ENCODE measurements at regions not wholly inside any gene's neighbourhood (a gene's known extent, or its start where the extent isn't known, plus 50 kb on each side); places are given as distances from the start of the nearest gene placed in this dataset.

DNA sequence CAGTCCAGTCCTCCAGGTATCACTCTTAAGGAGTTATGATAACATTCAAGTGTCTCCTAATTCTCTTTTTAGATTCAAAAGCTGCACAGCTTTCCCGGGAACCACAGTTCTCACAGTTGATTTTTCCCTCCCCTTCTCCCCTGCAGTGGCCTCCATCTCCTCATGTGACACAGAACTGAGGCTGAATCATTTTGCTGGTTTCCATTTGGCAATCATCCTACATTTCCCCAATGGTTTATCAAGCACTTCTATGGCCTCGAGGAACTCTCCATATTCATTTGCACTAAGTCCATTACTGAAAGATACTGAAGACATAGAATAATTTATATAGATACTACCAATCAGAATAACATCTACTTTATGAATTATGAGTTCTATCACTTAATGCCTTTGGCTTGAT is 484.9 kb downstream of the GPAM start:
- no peak overlapping the region for H3K27ac ChIP-seq (ENCODE audit: low read depth)
- H3K36me3 ChIP-seq (ENCODE audit: insufficient read depth) = no peaks in the 10 kb centered on the region
- no peak overlapping the region for H2AFZ ChIP-seq
- no peak overlapping the region for H3K4me3 Mint-ChIP-seq
- no peaks in the 10 kb centered on the region for H3K27me3 ChIP-seq (ENCODE audit: insufficient read depth)
- 0 out of 2 replicates have a peak, but pooled peaks cover under 1% of the 10 kb centered on the region for H3K4me1 ChIP-seq (ENCODE audit: insufficient read depth)
- H4K20me1 ChIP-seq (replicated peaks; ENCODE audit: insufficient read depth) = no peaks in the 10 kb centered on the region
- no peak for DNase-seq (ENCODE audit: low spot score)
- no peak overlapping the region for H3K27ac Mint-ChIP-seq
- no peak for ATAC-seq
- no peaks in the 10 kb centered on the region for H3K79me2 ChIP-seq (replicated peaks; ENCODE audit: insufficient read depth)
- H3K27me3 Mint-ChIP-seq (ENCODE audit: insufficient read depth, low read depth, poor library complexity) = no peaks in the 10 kb centered on the region
- H3F3A ChIP-seq (replicated peaks; ENCODE audit: low read depth) = no peaks in the 10 kb centered on the region
- H3K4me2 ChIP-seq = no peak overlapping the region
- no peak overlapping the region for H3K4me3 ChIP-seq
- peaks cover 13% of the 10 kb centered on the region; the same call in 1 of the 2 replicates for H3K9me2 ChIP-seq (ENCODE audit: insufficient read depth)
- no peak for TF ChIP-seq JUNB (IDR thresholded peaks at IDR 0.05; ENCODE audit: unreplicated experiment)
- no peak for TF ChIP-seq REST (IDR thresholded peaks at IDR 0.05; ENCODE audit: unreplicated experiment)
- TF ChIP-seq, protein P1, sequence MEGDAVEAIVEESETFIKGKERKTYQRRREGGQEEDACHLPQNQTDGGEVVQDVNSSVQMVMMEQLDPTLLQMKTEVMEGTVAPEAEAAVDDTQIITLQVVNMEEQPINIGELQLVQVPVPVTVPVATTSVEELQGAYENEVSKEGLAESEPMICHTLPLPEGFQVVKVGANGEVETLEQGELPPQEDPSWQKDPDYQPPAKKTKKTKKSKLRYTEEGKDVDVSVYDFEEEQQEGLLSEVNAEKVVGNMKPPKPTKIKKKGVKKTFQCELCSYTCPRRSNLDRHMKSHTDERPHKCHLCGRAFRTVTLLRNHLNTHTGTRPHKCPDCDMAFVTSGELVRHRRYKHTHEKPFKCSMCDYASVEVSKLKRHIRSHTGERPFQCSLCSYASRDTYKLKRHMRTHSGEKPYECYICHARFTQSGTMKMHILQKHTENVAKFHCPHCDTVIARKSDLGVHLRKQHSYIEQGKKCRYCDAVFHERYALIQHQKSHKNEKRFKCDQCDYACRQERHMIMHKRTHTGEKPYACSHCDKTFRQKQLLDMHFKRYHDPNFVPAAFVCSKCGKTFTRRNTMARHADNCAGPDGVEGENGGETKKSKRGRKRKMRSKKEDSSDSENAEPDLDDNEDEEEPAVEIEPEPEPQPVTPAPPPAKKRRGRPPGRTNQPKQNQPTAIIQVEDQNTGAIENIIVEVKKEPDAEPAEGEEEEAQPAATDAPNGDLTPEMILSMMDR (conservative IDR thresholded peaks at IDR 0.05; ENCODE audit: low read depth in 2 of 2) = no peak
- no peak for TF ChIP-seq ZNF462 (CRISPR knock-in tag; IDR thresholded peaks at IDR 0.05)
- no peak for TF ChIP-seq NANOG (IDR thresholded peaks at IDR 0.05; ENCODE audit: borderline replicate concordance)
- no peak for TF ChIP-seq CREB1 (CRISPR knock-in tag; IDR thresholded peaks at IDR 0.05; ENCODE audit: low read depth)
- no peak for TF ChIP-seq STAT1 (IDR thresholded peaks at IDR 0.05; ENCODE audit: unreplicated experiment)
- no peak for TF ChIP-seq ETS1 (IDR thresholded peaks at IDR 0.05)
- no peak for TF ChIP-seq POLR2AphosphoS5 (IDR thresholded peaks at IDR 0.05; ENCODE audit: low read depth)
- no peak for TF ChIP-seq ZNF114 (CRISPR knock-in tag; IDR thresholded peaks at IDR 0.05)
- H3K9me3 Mint-ChIP-seq = no peaks in the 10 kb centered on the region
- no peaks in the 10 kb centered on the region; the same call in 2 of the 3 replicates for H3K4me1 Mint-ChIP-seq
- H3K36me3 Mint-ChIP-seq (ENCODE audit: low read depth) = no peaks in the 10 kb centered on the region
